SK-N-SH (cell line): ENCODE measurements at regions not wholly inside any gene's neighbourhood (a gene's known extent, or its start where the extent isn't known, plus 50 kb on each side); places are given as distances from the start of the nearest gene placed in this dataset.

Experiments
- CTCF ChIA-PET: fragments of 300-600, 350-600 bp; formaldehyde crosslinking; extraction: SDS; loops from one replicate; lab custom pipeline; 2021; lab: Yijun Ruan, JAX
- POLR2A ChIA-PET: fragments of 350-600 bp; sonication (Branson Sonifier 250); formaldehyde crosslinking; extraction: SDS; loops from one replicate; lab custom pipeline; 2020; ENCODE audit warnings: antibody characterized with exemption, inconsistent platforms; lab: Yijun Ruan, JAX
- DNase-seq: peaks from one replicate; pipeline ENCODE4 v3.0.0; 2012
- H2AFZ ChIP-seq: fragments of 200-600 bp; sonication (generic); 2 replicates; pipeline ENCODE4 v1.8.1; 2016; ENCODE audit warnings: antibody characterized with exemption, mild to moderate bottlenecking, low read depth
- H3F3A ChIP-seq: fragments of 200-600 bp; sonication (generic); replicated peaks from 2 replicates; pipeline ENCODE3; 2016; ENCODE audit warnings: antibody characterized with exemption, mild to moderate bottlenecking; ENCODE audit not compliant: insufficient read depth
- H3K27ac ChIP-seq, 2 experiments: fragments of 200-500 bp in 1 of 2; fragments of 200-600 bp in 1 of 2; sonication (Bioruptor generic) in 1 of 2; sonication (generic), shearing (Covaris generic) in 1 of 2; 2 replicates each; pipeline versions ENCODE4 v1.5.1 to v1.6.1; 2014 to 2016; ENCODE audit warnings: low read depth in 2 of 2, inconsistent platforms in 1 of 2, low read length in 1 of 2, mild to moderate bottlenecking in 1 of 2, mixed read lengths in 1 of 2
- H3K27me3 ChIP-seq: fragments of 200-600 bp; sonication (generic), shearing (Covaris generic); 2 replicates; pipeline ENCODE4 v1.6.1; 2016; ENCODE audit warnings: mixed run types; ENCODE audit not compliant: insufficient read depth
- H3K36me3 ChIP-seq, 2 experiments: fragments of 200-500 bp in 1 of 2; fragments of 200-600 bp in 1 of 2; sonication (Bioruptor generic) in 1 of 2; sonication (generic) in 1 of 2; replicated peaks in 1 of 2; 2 replicates each; pipeline versions ENCODE3 to v1.5.1; 2014 to 2016; ENCODE audit warnings: low read length in 1 of 2, mild to moderate bottlenecking in 1 of 2; ENCODE audit not compliant: insufficient read depth in 2 of 2, control insufficient read depth in 1 of 2
- H3K4me1 ChIP-seq, 2 experiments: fragments of 200-500 bp in 1 of 2; fragments of 200-600 bp in 1 of 2; sonication (Bioruptor generic) in 1 of 2; sonication (generic), shearing (Covaris generic) in 1 of 2; 2 replicates each; pipeline versions ENCODE4 v1.5.1 to v1.6.1; 2014 to 2016; ENCODE audit warnings: low read depth in 1 of 2, low read length in 1 of 2, mixed run types in 1 of 2; ENCODE audit not compliant: insufficient read depth in 2 of 2, control insufficient read depth in 1 of 2
- H3K4me2 ChIP-seq: fragments of 200-600 bp; sonication (generic), shearing (Covaris generic); 2 replicates; pipeline ENCODE4 v1.6.1; 2017; ENCODE audit warnings: mixed run types
- H3K4me3 ChIP-seq, 2 experiments: fragments of 200-500 bp in 1 of 2; fragments of 200-600 bp in 1 of 2; sonication (Bioruptor generic) in 1 of 2; sonication (generic), shearing (Covaris generic) in 1 of 2; 2 replicates each; pipeline versions ENCODE4 v1.5.1 to v1.8.1; 2014 to 2016; ENCODE audit warnings: low read depth in 2 of 2, inconsistent platforms in 1 of 2, low read length in 1 of 2, mild to moderate bottlenecking in 1 of 2, mixed read lengths in 1 of 2, moderate library complexity in 1 of 2
- H3K79me2 ChIP-seq: fragments of 200-600 bp; sonication (generic); 2 replicates; pipeline ENCODE4 v1.8.1; 2017; ENCODE audit warnings: mild to moderate bottlenecking; ENCODE audit not compliant: insufficient read depth
- H3K9ac ChIP-seq: fragments of 200-600 bp; sonication (generic); 2 replicates; pipeline ENCODE4 v1.6.1; 2017; ENCODE audit warnings: mixed run types
- H3K9me2 ChIP-seq: fragments of 200-600 bp; sonication (generic); 2 replicates; pipeline ENCODE4 v1.6.1; 2017; ENCODE audit warnings: mixed run types
- H3K9me3 ChIP-seq: fragments of 200-600 bp; sonication (generic); 2 replicates; pipeline ENCODE4 v1.6.1; 2017; ENCODE audit warnings: mixed run types, mild to moderate bottlenecking, moderate library complexity
- H4K20me1 ChIP-seq: fragments of 200-600 bp; sonication (generic); 2 replicates; pipeline ENCODE4 v1.6.1; 2017; ENCODE audit warnings: mild to moderate bottlenecking, mixed run types; ENCODE audit not compliant: insufficient read depth
- EZH2phosphoT487 ChIP-seq: fragments of 200-600 bp; sonication (generic); IDR thresholded peaks from 2 replicates; pipeline ENCODE4 v1.6.1; 2017; ENCODE audit warnings: low read depth, mixed run types, mild to moderate bottlenecking, antibody characterized with exemption, moderate library complexity, borderline replicate concordance
- FOXJ3 ChIP-seq: sonication (generic); formaldehyde crosslinking; IDR thresholded peaks from 2 replicates; pipeline ENCODE4 v1.5.1; 2020; ENCODE audit warnings: mild to moderate bottlenecking, missing genetic modification reagents
- FOXM1 ChIP-seq: IDR thresholded peaks from 2 replicates; pipeline ENCODE4 v1.4.0; 2012; ENCODE audit warnings: low read depth, mild to moderate bottlenecking
- MEF2A ChIP-seq: IDR thresholded peaks from 2 replicates; pipeline ENCODE4 v1.4.0; 2012; ENCODE audit warnings: low read depth, borderline replicate concordance
- MXI1 ChIP-seq: IDR thresholded peaks from 2 replicates; pipeline ENCODE4 v1.6.1; 2012; ENCODE audit warnings: mild to moderate bottlenecking, low read depth, low read length, improper control_type of control experiment
- NFIC ChIP-seq: IDR thresholded peaks from 2 replicates; pipeline ENCODE4 v1.4.0; 2012; ENCODE audit warnings: borderline replicate concordance
- RXRA ChIP-seq: IDR thresholded peaks from 2 replicates; pipeline ENCODE4 v1.4.0; 2012; ENCODE audit warnings: low read depth, mild to moderate bottlenecking, borderline replicate concordance
- SMC3 ChIP-seq: IDR thresholded peaks from 2 replicates; pipeline ENCODE4 v1.6.1; 2012; ENCODE audit warnings: low read depth, low read length, improper control_type of control experiment
- WGBS: methylation state at CpG from one replicate; pipeline ENCODE4 v1.1.6; 2017; ENCODE audit warnings: low lambda C conversion rate; 5-methylcytosine and 5-hydroxymethylcytosine counted together
- TF ChIP-seq, protein P1 (sequence below): IDR thresholded peaks from 2 replicates; pipeline ENCODE4 v1.4.0; 2012; ENCODE audit warnings: low read depth, borderline replicate concordance
- TF ChIP-seq, protein P2 (sequence below): IDR thresholded peaks from 2 replicates; pipeline ENCODE4; 2012
- TF ChIP-seq, protein P3 (sequence below): IDR thresholded peaks from 2 replicates; pipeline ENCODE4 v1.4.0; 2012; ENCODE audit warnings: low read depth, borderline replicate concordance

DNA sequence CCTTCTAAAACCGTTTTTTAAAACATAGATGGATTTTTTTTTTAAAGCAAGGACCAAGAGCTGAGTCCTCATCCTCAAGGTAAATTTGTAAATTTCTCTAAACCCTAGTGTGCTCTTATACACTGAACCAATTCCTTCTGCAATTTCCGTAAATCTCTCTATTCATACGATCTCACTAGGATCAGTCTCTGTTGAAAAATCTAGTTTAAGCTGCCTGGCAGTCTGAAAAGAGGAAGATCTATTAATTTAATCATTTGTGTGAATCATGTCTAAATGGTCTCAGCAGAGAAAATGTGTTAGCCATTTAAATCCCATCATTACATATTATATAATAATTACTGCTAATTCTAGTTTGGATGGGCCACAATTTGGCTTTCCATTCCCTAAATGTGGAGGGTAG, 184.2 kb upstream of the TSHZ2 start:
- no peaks in the 10 kb centered on the region for H3K9me3 ChIP-seq
- no peaks in the 10 kb centered on the region for H4K20me1 ChIP-seq
- DNase-seq = no peak
- no peaks in the 10 kb centered on the region for H3K27me3 ChIP-seq
- no peaks in the 10 kb centered on the region for H3K36me3 ChIP-seq
- H3K4me2 ChIP-seq = no peak overlapping the region
- TF ChIP-seq, protein P1, sequence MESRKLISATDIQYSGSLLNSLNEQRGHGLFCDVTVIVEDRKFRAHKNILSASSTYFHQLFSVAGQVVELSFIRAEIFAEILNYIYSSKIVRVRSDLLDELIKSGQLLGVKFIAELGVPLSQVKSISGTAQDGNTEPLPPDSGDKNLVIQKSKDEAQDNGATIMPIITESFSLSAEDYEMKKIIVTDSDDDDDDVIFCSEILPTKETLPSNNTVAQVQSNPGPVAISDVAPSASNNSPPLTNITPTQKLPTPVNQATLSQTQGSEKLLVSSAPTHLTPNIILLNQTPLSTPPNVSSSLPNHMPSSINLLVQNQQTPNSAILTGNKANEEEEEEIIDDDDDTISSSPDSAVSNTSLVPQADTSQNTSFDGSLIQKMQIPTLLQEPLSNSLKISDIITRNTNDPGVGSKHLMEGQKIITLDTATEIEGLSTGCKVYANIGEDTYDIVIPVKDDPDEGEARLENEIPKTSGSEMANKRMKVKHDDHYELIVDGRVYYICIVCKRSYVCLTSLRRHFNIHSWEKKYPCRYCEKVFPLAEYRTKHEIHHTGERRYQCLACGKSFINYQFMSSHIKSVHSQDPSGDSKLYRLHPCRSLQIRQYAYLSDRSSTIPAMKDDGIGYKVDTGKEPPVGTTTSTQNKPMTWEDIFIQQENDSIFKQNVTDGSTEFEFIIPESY = no peak
- TF ChIP-seq, protein P2, sequence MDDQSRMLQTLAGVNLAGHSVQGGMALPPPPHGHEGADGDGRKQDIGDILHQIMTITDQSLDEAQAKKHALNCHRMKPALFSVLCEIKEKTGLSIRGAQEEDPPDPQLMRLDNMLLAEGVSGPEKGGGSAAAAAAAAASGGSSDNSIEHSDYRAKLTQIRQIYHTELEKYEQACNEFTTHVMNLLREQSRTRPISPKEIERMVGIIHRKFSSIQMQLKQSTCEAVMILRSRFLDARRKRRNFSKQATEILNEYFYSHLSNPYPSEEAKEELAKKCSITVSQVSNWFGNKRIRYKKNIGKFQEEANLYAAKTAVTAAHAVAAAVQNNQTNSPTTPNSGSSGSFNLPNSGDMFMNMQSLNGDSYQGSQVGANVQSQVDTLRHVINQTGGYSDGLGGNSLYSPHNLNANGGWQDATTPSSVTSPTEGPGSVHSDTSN = no peak
- H3K27ac ChIP-seq = no peak overlapping the region
- H3K9ac ChIP-seq = no peak overlapping the region
- H3K4me3 ChIP-seq = no peak overlapping the region
- WGBS = 44% methylated on average over 3 of the region's 3 CpGs
- ChIA-PET POLR2A (no interaction called here), CTCF (interaction anchor here (0.8 to 1.7 kb wide), 5 partner anchors 27 to 476 kb away, joined by 3 to 5 read pairs (median 3); no protein-coding TSS in a partner anchor)
- H3K4me1 ChIP-seq = peaks cover 0 to 3% of the 10 kb centered on the region in 2 experiments; a peak in 2 of 4 replicates
- no peak overlapping the region for H2AFZ ChIP-seq
- no peaks in the 10 kb centered on the region for H3K79me2 ChIP-seq
- H3K9me2 ChIP-seq = no peaks in the 10 kb centered on the region
- H3F3A ChIP-seq = no peaks in the 10 kb centered on the region

DNA sequence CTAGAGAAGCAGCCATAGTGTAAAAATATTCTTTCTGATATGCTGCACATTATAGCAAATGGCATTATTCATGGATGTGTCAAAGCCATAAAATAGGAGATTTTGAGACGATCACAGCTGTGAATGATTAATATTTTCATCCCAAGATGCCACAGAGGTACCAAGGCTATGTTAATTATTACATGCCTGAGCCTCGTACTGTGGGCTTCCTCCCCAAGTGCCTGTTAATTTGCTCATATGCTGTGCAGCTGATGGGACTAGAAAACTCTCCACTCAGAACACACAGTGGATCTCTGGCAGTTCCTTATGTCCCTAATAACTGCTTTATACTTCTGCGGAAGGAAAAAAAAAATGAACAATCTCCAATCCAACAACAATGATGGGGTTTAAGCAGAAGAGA, 184.9 kb upstream of the TSHZ2 start:
- TF ChIP-seq MEF2A = no peak
- no peak for TF ChIP-seq EZH2phosphoT487
- no peak for TF ChIP-seq MXI1
- TF ChIP-seq FOXM1 = no peak
- no peak for TF ChIP-seq NFIC
- no peak for TF ChIP-seq FOXJ3
- no peak for TF ChIP-seq RXRA
- TF ChIP-seq, protein P3, sequence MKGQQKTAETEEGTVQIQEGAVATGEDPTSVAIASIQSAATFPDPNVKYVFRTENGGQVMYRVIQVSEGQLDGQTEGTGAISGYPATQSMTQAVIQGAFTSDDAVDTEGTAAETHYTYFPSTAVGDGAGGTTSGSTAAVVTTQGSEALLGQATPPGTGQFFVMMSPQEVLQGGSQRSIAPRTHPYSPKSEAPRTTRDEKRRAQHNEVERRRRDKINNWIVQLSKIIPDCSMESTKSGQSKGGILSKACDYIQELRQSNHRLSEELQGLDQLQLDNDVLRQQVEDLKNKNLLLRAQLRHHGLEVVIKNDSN = no peak
- no peak for TF ChIP-seq SMC3
- TF ChIP-seq, all 33 proteins: peak for 0
- ChIA-PET CTCF (interaction anchor here (0.8 to 1.7 kb wide), 3 partner anchors 27 to 474 kb away, joined by 3 to 5 read pairs (median 3); no protein-coding TSS in a partner anchor), POLR2A (no interaction called here)
- Histone ChIP-seq H3K4me3 (no peak overlapping the region), H4K20me1 (no peaks in the 10 kb centered on the region), H3K36me3 (no peaks in the 10 kb centered on the region), H3K27me3 (no peaks in the 10 kb centered on the region), H3F3A (no peaks in the 10 kb centered on the region), H3K4me1 (peaks cover 0 to 3% of the 10 kb centered on the region in 2 experiments; a peak in 1 of 4 replicates), H3K9me2 (no peaks in the 10 kb centered on the region), H2AFZ (no peak overlapping the region), H3K27ac (no peak overlapping the region), H3K4me2 (no peak overlapping the region), H3K79me2 (no peaks in the 10 kb centered on the region), H3K9me3 (no peaks in the 10 kb centered on the region), H3K9ac (no peak overlapping the region)
- no peak for DNase-seq
- 42% methylated on average over 3 of the region's 3 CpGs for WGBS
